HG03575 (cell line): ENCODE measurements at regions not wholly inside any gene's neighbourhood (a gene's known extent, or its start where the extent isn't known, plus 50 kb on each side); places are given as distances from the start of the nearest gene placed in this dataset.

Source experiments
- ATAC-seq: cut with Tn5 transposase; IDR thresholded peaks from one replicate; pipeline ENCODE4 v1.9.1; 2021; ENCODE audit not compliant: unreplicated experiment, insufficient number of reproducible peaks, low FRiP score; ENCODE audit errors: extremely low read depth

- no peak for ATAC-seq
These were observed 136.6 kb upstream of the TP63 start for GRCh38 chr3:189494632-189495031.

DNA sequence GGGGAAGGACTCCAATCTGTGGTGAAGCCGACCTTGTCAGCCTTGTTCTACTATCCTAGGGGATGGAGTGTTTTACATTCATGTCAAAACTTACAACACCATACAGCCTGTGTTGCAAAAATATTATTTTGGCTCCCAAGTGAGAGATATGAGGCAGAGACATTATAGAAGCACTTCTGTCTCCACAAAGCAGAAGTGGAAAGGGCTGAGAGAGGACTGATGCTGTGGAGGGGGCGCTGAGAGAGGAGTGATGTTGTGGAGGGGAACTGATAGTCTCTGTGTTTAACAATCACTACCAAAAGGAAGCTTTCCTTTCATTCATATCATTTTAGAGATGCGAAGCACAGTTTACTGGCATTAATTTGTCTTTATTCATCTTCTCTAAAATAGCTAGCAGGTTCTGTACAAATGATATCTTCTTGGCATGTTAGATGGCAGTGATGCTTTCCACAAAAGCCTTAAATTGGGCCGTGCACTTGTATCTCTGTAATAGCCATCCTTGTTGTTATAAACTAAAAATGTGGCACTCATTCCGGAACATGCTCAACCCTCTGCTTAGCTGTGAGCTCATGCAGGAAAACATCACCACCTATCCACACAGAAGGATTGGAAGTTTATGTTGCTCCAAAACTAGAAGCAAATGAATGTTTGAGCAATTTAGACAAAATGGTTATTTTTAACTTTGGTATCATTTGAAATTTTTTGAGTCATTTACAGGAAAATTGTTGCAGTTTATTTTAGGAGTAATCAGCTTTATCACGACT is 134.6 kb upstream of the TP63 start:
- no peak for ATAC-seq

GRCh38 chr3:189498995-189499704 is 132.0 kb upstream of the TP63 start:
- no peak for ATAC-seq

- no peak for ATAC-seq
These were observed 130.9 kb upstream of the TP63 start for GRCh38 chr3:189500299-189500698.

DNA sequence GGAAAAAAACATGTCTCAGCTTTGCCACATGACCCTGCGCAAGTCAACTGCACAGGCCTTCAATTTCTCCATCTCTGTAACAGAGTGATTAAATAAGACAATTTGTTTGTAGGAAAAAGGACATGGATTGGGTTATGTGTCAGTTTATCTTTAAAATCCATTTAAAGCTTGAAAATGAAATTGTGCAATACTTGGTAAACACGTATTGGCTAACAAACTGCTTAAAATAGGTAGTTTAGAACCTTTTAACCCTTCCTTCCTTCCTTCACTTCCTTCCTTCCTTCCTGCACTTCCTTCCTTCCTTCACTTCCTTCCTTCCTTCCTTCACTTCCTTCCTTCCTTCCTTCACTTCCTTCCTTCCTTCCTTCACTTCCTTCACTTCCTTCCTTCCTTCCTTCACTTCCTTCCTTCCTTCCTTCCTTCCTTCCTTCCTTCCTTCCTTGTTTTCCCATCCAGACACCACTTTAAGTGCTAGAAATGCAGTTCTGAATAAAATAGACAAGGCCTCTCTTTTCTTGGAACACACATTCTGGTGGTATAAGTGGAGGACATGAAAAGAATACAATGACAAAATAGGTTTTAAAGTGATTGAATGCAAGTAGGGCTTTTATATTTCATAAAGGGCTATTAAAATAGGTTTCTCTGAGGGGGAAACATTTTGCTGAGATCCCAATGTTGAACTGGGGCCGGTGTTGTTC is 130.2 kb upstream of the TP63 start:
- ATAC-seq = no peak

GRCh38 chr3:189502256-189502655 is 128.9 kb upstream of the TP63 start:
- ATAC-seq = no peak

- no peak for ATAC-seq
These were observed 128.4 kb upstream of the TP63 start for GRCh38 chr3:189502676-189503257.

DNA sequence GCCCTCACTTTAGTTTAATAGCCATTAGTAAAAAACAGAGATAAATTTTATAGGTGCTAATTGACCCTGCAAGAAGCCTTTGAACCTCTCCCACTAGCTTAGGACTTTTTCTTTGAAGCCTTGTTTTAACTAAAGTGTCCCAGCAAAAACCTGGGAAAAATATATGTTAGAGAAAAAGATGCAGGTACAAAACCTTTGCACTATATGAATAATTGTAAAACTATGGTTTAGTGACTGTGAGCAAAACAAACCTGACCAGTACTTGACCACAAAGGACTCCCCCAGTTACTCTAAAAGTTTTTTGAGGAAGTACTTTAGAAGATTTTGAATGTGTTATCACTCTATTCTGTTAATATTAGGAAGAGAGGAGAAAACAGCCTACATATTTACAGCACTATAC is 123.3 kb upstream of the TP63 start:
- peak; percentile 48 for ATAC-seq

- no peak for ATAC-seq
These were observed 122.2 kb upstream of the TP63 start for GRCh38 chr3:189508784-189509501.

GRCh38 chr3:189512039-189512438 is 119.2 kb upstream of the TP63 start:
- peak; percentile 46 for ATAC-seq

DNA sequence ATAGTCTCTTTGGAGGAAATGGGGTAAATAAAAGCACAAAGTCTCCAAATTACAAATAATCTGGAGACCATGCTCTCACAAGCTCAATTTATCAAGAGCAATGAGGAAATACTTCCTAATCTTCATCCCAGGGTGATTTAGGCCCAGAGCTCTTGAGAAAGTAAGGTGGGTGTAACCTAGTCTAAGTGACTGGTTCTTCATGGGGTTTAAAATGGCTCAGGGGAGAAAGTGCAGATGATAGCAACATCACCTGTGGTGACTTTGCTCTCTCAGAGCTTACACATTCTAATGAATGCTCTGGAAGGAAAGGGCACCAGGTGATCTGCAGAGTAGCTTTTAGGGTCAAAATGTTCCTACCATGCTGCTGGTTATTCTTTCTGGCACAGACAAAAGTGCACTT is 118.4 kb upstream of the TP63 start:
- no peak for ATAC-seq

GRCh38 chr3:189513281-189514117 is 117.7 kb upstream of the TP63 start:
- no peak for ATAC-seq

DNA sequence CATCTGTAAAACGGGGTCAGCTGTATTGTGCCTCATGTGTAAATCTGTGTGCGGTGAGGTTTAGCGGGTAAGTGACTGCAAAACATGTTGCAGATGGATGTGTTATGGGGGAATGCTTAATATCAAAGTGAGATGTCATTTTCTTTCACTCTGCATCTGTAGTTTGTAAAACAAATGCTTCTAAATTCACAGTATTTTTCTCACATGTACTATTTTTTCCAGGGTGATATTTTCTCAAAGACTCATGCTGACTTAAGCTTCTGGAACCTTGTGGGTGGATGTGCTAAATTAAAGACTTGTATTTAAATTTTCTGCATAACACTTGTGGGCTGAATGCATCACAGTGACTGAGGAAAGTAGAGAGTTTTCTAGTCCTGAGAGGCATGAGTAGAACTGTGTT is 115.2 kb upstream of the TP63 start:
- ATAC-seq = no peak

DNA sequence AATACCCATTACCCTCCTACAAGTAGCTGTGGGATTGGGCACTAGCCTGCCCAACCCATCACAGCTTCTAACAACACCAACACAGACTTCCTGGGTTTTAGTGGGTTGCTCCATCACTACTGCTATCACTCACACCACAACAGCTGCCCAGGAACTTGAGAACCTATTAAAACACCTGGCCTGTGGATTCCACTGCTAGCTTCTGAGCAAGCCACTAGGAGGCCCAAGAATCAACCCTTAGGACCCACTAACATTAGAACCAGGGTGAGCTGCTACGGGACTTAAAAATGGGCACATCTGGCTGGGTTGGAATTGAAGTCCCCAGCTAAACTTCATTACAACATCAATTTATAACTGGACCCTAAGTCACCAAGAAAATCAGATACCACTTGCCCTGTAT is 113.2 kb upstream of the TP63 start:
- no peak for ATAC-seq

- ATAC-seq = no peak
These were observed 111.7 kb upstream of the TP63 start for GRCh38 chr3:189519458-189519857.

- ATAC-seq = no peak
These were observed 101.7 kb upstream of the TP63 start for GRCh38 chr3:189529468-189529867.

DNA sequence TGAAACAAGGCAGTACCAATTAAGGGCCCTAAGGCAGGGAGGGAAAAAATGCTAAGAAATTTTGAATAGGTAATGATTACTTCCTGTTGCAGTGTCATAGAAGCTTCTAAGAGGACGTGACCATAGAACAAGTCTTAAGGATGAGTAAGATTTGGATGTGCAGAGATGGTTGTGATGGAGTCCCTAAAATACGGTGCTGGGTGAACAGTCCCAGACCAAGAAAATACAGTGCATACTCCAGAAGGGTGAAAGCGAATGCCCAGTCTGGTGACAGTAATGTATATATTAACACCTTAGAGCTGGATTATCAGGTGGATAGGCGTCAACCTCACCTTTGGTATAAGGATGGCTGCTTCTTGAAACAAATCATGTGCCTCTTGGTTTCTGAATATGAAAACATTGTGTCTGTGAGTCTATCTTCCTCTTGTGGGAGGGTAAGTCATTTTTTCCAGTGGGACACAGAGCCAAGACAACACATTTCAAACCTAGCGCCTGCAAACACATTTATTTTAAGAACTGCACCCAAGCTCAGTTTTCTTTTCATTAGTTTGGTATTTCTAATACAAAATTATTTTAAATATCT is 101.2 kb upstream of the TP63 start:
- no peak for ATAC-seq

DNA sequence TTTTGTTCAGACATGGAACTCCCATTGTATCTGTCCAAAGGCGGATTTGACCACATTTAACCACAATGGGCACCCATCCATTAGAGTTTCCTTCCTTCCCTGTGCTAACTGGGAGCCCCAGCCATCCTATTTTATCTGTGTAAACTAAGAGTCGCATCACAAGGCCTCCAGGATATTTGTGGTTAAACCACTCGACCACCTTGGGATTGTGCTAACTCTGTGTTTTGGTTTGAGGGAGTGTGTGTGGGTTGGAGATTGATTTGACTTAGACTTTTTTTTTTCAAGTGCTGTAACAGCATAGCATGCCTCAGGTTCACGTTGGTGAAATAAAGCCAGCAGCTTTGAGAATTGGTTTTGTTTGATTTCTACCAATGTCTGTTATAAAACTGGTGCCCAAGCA is 100.4 kb upstream of the TP63 start:
- no peak for ATAC-seq
